ENCODE measurements at regions not wholly inside any gene's neighbourhood (a gene's known extent, or its start where the extent isn't known, plus 50 kb on each side); places are given as distances from the start of the nearest gene placed in this dataset.

DNA sequence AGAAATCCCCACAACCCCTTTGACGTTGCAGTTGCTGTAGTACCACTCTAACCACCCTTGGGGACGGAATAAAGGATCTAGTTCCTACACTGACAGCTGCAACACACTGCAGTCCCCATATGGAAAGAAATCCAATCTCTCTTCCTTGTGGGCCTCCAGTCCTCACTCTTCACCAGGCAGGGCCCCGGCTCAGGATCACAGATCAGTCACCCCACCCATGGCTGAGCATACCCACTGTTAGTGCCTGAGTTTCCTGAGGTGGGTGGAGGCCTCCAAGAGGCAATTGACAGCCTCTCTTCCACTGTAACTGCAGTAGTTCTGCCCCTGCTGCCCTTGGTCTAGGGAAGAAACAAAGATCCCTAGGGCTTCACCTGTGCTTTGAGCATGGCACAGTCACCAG lies 670.0 kb upstream of the CDH2 start:
- no peaks in the 10 kb centered on the region for H3K4me1 ChIP-seq
- intact Hi-C loops (cut with micrococcal nuclease): no loop called here

DNA sequence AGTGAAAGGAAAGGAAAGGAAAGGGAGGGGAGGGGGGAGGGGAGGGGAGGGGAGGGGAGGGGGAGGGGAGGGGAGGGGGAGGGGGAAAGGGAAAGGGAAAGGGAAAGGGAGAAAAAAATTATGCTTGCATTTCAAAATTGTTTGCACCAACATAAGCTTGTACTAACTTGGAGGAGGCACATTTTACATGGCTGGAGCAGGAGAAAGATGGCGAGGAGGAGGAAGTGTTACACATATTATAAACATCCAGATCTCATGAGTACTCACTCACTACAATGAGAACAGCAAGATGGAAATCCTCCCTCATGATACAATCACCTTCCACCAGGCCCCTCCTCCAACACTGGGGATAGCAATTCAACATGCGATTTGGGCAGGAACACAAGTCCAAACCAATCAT lies 660.2 kb upstream of the CDH2 start:
- Histone ChIP-seq H3K4me3 (no peak overlapping the region), H3K9me3 (replicated peaks) (no peaks in the 10 kb centered on the region), H3K27me3 (ENCODE audit: low read depth) (no peaks in the 10 kb centered on the region), H3K27ac (replicated peaks) (no peak overlapping the region), H3K36me3 (no peaks in the 10 kb centered on the region), H3K4me1 (no peaks in the 10 kb centered on the region)
- TF ChIP-seq, protein P1, sequence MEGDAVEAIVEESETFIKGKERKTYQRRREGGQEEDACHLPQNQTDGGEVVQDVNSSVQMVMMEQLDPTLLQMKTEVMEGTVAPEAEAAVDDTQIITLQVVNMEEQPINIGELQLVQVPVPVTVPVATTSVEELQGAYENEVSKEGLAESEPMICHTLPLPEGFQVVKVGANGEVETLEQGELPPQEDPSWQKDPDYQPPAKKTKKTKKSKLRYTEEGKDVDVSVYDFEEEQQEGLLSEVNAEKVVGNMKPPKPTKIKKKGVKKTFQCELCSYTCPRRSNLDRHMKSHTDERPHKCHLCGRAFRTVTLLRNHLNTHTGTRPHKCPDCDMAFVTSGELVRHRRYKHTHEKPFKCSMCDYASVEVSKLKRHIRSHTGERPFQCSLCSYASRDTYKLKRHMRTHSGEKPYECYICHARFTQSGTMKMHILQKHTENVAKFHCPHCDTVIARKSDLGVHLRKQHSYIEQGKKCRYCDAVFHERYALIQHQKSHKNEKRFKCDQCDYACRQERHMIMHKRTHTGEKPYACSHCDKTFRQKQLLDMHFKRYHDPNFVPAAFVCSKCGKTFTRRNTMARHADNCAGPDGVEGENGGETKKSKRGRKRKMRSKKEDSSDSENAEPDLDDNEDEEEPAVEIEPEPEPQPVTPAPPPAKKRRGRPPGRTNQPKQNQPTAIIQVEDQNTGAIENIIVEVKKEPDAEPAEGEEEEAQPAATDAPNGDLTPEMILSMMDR (IDR thresholded peaks at IDR 0.05; ENCODE audit: borderline replicate concordance): no peak
- DNase-seq: no peak
- intact Hi-C loops (cut with micrococcal nuclease): no loop called here

More for the DNA sequence above, 670.0 kb upstream of the CDH2 start:
- DNase-seq: no peak
- no peaks in the 10 kb centered on the region for H3K27me3 ChIP-seq (ENCODE audit: low read depth)
- H3K4me3 ChIP-seq: no peak overlapping the region
- H3K36me3 ChIP-seq: no peaks in the 10 kb centered on the region
- peaks cover 21% of the 10 kb centered on the region for H3K9me3 ChIP-seq (replicated peaks)
- TF ChIP-seq, protein P1 (IDR thresholded peaks at IDR 0.05; ENCODE audit: borderline replicate concordance): no peak
- no peak overlapping the region for H3K27ac ChIP-seq (replicated peaks)

DNA sequence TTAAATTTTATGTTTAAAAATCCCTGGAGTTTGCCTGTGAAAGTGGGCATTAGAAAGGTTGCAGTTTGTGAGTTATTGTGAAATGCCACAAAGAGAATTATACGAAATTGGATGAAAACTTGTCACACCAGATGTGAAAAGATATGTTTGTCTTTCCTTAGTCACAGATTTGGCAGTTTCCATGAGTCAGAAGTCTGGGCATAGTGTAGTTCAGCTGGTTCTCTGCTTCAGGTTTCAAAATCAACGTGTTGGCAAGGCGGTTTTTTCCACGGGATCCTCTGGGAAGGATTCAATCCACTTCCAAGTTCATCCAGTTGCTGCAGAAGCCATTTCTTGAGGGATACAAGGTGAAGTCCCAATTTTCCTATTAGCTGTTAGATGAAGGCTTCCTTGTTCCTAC lies 658.0 kb upstream of the CDH2 start:
- Histone ChIP-seq H3K27ac (replicated peaks) (no peak overlapping the region), H3K4me1 (no peaks in the 10 kb centered on the region), H3K9me3 (replicated peaks) (no peaks in the 10 kb centered on the region), H3K36me3 (no peaks in the 10 kb centered on the region), H3K27me3 (ENCODE audit: low read depth) (no peaks in the 10 kb centered on the region), H3K4me3 (no peak overlapping the region)
- TF ChIP-seq, protein P1 (IDR thresholded peaks at IDR 0.05; ENCODE audit: borderline replicate concordance): no peak
- DNase-seq: no peak
- intact Hi-C loops (cut with micrococcal nuclease): no loop called here

DNA sequence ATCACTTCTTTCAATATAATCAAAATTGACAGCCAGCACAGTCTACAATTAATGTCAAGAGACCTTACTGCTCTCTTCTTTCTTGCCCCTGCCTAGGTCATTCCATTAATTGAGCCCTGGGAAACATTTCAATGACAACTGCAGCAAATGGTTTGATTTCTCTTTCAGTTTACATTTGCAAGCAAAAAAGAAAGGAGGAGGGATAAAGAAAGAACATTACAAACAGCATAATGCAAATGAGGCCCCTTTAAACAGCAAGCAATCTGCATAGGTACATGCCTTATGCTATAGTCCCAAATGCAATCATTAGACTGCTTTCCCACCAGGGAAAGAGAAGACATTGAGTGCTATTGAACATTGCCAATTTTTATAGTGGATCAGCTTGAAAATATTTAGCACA lies 655.0 kb upstream of the CDH2 start:
- no peak for DNase-seq
- Histone ChIP-seq H3K9me3 (replicated peaks) (no peaks in the 10 kb centered on the region), H3K4me1 (no peaks in the 10 kb centered on the region), H3K27me3 (ENCODE audit: low read depth) (no peaks in the 10 kb centered on the region), H3K27ac (replicated peaks) (no peak overlapping the region), H3K4me3 (no peak overlapping the region), H3K36me3 (no peaks in the 10 kb centered on the region)
- TF ChIP-seq, protein P1 (IDR thresholded peaks at IDR 0.05; ENCODE audit: borderline replicate concordance): no peak
- intact Hi-C loops (cut with micrococcal nuclease): no loop called here

DNA sequence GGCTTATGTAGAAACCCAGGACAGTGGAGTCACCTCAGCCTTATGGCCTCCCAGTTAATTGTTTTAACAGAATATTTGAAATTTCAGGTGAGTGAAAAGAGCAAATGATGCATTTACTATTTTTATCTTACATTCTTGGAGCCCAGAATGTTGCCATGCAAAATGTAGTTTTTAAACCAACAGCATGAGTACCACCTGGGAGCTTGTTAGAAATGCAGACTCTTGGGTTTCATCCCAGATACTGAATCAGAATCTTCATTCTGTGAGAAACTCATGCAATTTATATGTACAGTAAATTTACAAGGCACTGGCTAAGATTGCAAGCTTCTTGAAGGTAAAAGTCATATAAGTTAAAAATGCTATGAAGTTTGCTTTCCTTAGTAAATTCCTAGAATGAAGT lies 654.5 kb upstream of the CDH2 start:
- no peak overlapping the region for H3K27ac ChIP-seq (replicated peaks)
- H3K4me3 ChIP-seq: no peak overlapping the region
- TF ChIP-seq, protein P1 (IDR thresholded peaks at IDR 0.05; ENCODE audit: borderline replicate concordance): no peak
- H3K36me3 ChIP-seq: no peaks in the 10 kb centered on the region
- intact Hi-C loops (cut with micrococcal nuclease): no loop called here
- no peaks in the 10 kb centered on the region for H3K9me3 ChIP-seq (replicated peaks)
- no peaks in the 10 kb centered on the region for H3K4me1 ChIP-seq
- no peak for DNase-seq
- no peaks in the 10 kb centered on the region for H3K27me3 ChIP-seq (ENCODE audit: low read depth)

DNA sequence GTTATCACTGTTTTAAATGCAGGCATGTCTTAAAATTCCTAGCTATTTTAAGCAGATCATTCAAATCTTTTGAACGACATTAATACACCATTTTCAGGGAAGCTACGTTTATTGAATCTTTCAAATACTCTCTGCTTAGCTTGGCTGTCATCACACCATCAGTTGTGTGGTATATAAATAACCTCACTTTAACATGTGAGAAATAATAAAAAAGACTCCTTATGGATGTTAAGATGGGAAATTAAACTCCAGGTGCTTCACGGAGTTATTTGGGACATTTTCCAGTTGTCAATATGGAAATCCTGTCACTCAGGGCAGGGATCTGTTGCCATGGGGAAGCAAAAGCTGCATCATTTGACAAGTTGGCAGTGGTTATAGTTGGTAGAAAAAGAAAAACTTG lies 649.2 kb upstream of the CDH2 start:
- TF ChIP-seq, protein P1 (IDR thresholded peaks at IDR 0.05; ENCODE audit: borderline replicate concordance): no peak
- intact Hi-C loops (cut with micrococcal nuclease): no loop called here
- no peaks in the 10 kb centered on the region for H3K27me3 ChIP-seq (ENCODE audit: low read depth)

More for the DNA sequence above, 649.2 kb upstream of the CDH2 start:
- peaks cover 20% of the 10 kb centered on the region for H3K9me3 ChIP-seq (replicated peaks)
- no peak overlapping the region for H3K27ac ChIP-seq (replicated peaks)
- DNase-seq: no peak
- H3K4me3 ChIP-seq: no peak overlapping the region
- no peaks in the 10 kb centered on the region for H3K36me3 ChIP-seq
- H3K4me1 ChIP-seq: no peaks in the 10 kb centered on the region
